Activated CD4-positive, alpha-beta T cell treated with anti-CD3 and anti-CD28 coated beads for 24 hours (primary cell): ENCODE measurements at regions not wholly inside any gene's neighbourhood (a gene's known extent, or its start where the extent isn't known, plus 50 kb on each side); places are given as distances from the start of the nearest gene placed in this dataset.

Experiments
- DNase-seq, 2 donors: peaks; one replicate each; pipeline ENCODE4 v3.0.0-alpha.2; 2020; ENCODE audit warnings: low read depth in 2 of 2

GRCh38 chr17:14768923-14769322, 468.0 kb downstream of the HS3ST3B1 start:
- DNase-seq, result no peak

GRCh38 chr17:14762736-14763479, 462.0 kb downstream of the HS3ST3B1 start:
- DNase-seq, result no peak

GRCh38 chr17:14760719-14761411, 460.0 kb downstream of the HS3ST3B1 start:
- no peak for DNase-seq

- no peak for DNase-seq
Measured at GRCh38 chr17:14760212-14760611, 459.3 kb downstream of the HS3ST3B1 start.

- DNase-seq, result no peak
Measured at GRCh38 chr17:14759325-14759724, 458.4 kb downstream of the HS3ST3B1 start.

GRCh38 chr17:14756479-14756878, 455.6 kb downstream of the HS3ST3B1 start:
- no peak for DNase-seq

GRCh38 chr17:14755002-14755401, 454.1 kb downstream of the HS3ST3B1 start:
- DNase-seq, result no peak

GRCh38 chr17:14753383-14753782, 452.5 kb downstream of the HS3ST3B1 start:
- DNase-seq, result no peak

GRCh38 chr17:14752011-14752410, 451.1 kb downstream of the HS3ST3B1 start:
- no peak for DNase-seq

- no peak for DNase-seq
Measured at GRCh38 chr17:14750866-14751265, 450.0 kb downstream of the HS3ST3B1 start.

- no peak for DNase-seq
Measured at GRCh38 chr17:14749269-14749668, 448.4 kb downstream of the HS3ST3B1 start.

GRCh38 chr17:14748036-14748710, 447.3 kb downstream of the HS3ST3B1 start:
- no peak for DNase-seq

- DNase-seq, result no peak
Measured at GRCh38 chr17:14747603-14747950, 446.7 kb downstream of the HS3ST3B1 start.

GRCh38 chr17:14746822-14747602, 446.1 kb downstream of the HS3ST3B1 start:
- DNase-seq, result no peak

- no peak for DNase-seq
Measured at GRCh38 chr17:14745541-14745940, 444.7 kb downstream of the HS3ST3B1 start.

GRCh38 chr17:14744761-14745473, 444.0 kb downstream of the HS3ST3B1 start:
- no peak for DNase-seq

- DNase-seq, result no peak
Measured at GRCh38 chr17:14741491-14741890, 440.6 kb downstream of the HS3ST3B1 start.

- DNase-seq, result no peak
Measured at GRCh38 chr17:14739656-14740431, 439.0 kb downstream of the HS3ST3B1 start.

- DNase-seq, result no peak
Measured at GRCh38 chr17:14738652-14738988, 437.7 kb downstream of the HS3ST3B1 start.

GRCh38 chr17:14737984-14738651, 437.2 kb downstream of the HS3ST3B1 start:
- DNase-seq, result no peak
